Tongue (tissue), 1 donor: ENCODE measurements at regions not wholly inside any gene's neighbourhood (a gene's known extent, or its start where the extent isn't known, plus 50 kb on each side); places are given as distances from the start of the nearest gene placed in this dataset.
"Not testable (repeated sequence)": the region's sequence is repeated elsewhere in the genome, so short reads cannot be mapped to it uniquely, and the experiment has no call there.

ENCODE experiments used
- DNase-seq: peaks from one replicate; pipeline ENCODE4 v3.0.0-alpha.2; 2015

DNA sequence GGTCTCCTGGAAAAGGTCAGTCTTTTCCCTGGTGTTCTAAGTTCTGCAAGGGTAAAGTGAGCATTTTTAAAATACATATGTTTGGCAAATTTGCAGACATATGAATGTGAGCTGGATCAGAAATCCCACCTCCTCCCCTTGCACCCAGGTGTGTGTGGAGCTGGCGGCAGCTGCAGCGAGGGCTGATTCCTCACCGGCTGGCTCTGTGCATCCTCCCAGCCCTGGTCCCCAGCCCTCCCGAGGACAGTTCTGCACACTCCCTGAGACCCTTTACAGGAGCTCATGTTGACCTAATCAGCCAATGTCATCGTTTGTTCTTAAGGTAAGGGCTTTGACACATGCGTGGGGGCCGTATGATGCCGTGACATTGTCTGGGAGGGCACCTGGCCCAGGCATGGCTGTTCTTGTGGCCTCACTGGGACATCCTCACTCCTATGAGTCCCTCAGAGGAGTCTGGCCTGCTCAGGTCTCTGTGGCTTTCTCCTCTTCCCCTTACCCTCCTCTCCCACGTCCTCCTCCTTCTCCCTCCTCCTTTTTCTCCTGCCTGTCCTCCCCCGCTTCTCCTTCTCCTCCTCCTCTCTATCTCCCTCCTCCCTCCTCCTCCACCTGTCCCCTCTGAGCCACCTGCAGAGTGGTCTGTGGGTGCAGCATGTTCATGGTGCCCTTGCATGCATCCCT is 289.2 kb upstream of the SFSWAP start:
- no peak for DNase-seq

DNA sequence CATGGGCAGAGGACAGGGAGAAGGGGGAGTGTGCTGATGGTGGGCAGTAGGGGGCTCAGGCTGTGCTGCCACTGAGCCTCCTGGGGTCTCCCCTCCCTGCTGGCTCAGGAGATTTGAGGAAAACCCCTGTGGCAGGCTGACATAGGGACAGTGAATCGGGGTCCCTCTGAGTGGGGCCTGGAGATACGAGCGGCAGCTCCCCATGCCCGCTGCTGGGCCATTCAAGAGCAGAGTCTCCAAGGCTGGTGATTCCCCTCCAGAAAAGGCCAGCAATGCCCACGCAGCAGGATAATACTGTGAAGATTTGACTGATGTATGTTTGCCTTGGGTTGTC is 288.7 kb upstream of the SFSWAP start:
- DNase-seq: no peak

DNA sequence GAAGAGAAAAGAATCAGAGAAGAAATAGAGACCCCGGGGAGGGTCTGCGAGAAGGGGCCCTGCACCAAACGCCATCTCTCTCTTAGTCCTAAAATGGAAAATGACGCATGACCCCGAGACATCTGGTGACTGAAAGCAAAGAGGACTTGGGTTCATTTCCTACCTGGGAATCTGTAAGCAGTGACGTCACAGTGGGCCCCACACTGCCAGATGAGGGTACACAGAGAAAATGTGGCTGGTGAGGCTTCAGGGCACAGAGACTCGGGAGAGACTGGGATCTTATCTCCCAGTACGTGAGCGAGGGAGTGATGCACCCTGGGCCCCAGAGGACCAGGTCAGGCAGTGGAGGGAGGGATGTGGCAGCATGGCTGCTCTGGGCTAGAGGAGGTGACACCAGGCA is 288.1 kb upstream of the SFSWAP start:
- no peak for DNase-seq

DNA sequence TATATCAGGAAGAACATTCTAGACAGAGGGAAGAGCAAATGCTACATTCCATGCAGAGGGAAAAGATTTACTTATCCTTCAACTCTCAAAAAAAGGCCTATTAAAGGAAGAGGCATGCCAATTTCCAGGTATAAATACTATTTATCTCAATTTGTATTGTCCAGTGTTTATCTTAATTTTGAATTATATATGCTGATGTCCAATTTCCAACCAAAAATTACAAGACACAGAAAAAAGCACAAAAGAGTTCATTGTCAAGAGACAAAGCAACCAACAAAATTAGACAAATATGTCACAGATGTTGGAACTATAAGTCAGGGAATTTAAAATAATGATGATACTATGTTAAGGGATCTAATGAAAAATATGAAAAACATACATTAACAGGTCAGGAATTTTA is 286.6 kb upstream of the SFSWAP start:
- DNase-seq: no peak

DNA sequence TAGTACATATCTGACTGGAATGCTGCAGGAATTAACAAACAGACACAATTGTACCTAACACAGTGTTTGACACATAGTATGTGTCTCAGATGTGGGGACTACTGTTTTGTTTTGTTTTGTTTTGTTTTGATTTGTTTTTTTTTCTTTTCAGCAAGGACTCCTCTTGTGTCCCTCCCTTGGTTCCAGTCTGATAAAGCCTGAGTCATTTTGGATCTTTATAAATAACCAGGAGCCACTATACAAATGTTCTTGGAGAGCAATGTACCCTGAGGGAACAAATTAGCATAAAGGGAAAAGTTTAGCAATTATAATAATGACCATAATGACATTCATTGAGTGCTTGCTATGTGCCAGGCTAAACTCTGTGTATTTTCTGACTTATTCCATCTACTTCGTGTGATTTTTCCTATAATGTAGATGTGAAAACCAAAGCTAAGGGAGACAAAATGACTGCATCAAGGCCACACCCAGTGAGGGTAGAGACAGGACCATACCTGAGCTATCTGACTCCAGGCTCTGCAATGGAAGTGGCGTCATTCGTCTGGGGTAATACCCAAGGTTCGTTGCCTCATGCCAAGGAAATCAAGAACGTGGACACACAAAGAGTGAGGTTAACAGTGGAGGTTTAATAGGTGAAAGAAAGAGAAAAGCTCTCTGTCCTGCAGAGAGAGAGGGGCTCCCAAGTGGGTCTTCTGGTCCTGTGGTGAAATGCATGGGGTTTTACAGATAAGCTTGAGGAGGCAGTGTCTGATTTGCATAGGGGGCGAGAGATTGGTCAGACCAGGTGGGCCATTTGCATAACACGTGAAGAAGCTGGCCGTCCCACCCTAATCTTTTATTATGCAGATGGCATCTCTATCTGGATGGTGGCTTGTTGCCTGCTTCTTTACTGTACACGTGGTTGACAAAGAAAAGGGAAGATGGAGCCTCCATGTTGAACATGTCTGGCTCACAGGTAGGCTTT is 285.5 kb upstream of the SFSWAP start:
- no peak for DNase-seq

DNA sequence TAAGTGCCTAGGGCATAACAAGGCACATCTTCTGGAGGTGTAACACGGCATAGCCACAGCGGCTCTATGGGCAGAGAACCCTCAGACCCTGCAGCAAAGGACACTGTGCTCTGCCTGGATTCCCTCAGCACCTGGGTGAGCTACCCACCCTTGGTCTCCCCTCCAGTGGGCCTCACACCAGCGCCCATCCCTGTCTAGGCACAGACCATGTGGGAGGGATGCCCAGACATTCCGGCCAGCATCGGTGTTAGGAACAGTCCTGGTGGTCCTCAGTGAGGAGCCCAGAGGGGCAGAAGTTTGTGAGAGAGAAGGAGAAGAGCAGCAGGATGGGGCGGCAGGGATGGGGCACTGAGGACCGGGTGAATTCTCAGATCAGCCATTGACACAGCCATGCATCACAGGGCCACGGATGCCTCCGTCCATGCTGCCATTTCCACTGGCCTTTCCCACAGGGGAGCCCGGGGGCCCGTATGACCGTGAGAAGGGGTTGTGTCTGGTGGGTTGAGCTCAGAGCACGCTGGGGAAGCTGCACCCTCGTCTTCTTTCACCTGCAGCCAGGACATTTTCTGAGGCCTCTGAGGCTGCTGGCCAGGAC is 282.7 kb upstream of the SFSWAP start:
- DNase-seq: no peak

DNA sequence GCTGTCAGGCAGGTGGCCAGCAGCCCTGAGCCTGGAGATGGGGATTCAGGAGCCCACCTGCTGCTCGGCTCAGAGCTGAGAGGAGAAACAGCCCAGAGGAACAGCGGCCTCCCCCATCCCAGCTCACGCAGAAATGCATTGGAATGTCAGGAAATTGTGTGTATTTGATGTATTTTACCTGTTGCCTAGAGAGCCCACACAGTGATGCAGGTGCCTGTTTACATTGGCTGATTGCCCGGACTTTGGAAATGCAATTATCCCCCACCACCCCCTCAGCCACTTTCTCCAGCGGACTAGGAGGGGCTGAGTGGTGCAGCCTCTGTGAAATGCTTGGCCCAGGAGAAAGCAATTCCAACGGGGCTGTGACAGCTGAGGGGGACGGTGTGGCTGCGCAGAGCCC is 281.7 kb upstream of the SFSWAP start:
- not testable (repeated sequence) for DNase-seq

DNA sequence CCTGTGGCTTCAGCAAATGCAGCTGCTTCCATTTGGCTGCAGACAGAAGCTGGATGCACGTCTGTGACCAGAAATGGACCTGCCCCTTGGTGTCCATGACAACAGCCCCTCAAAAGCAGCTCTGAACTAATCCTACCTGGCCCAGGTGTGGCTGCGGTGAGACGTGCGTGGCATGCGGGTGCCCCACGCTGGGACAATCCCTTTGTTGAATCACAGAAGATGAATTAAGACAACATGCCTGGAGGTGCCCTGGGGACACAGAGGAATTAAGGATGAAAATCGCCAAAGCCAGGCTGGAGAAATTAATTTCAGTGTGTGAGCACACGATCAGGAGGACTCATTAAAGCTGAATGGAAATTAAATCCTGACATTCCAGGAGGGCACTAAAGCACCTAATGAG is 281.2 kb upstream of the SFSWAP start:
- peak; percentile 15 for DNase-seq

DNA sequence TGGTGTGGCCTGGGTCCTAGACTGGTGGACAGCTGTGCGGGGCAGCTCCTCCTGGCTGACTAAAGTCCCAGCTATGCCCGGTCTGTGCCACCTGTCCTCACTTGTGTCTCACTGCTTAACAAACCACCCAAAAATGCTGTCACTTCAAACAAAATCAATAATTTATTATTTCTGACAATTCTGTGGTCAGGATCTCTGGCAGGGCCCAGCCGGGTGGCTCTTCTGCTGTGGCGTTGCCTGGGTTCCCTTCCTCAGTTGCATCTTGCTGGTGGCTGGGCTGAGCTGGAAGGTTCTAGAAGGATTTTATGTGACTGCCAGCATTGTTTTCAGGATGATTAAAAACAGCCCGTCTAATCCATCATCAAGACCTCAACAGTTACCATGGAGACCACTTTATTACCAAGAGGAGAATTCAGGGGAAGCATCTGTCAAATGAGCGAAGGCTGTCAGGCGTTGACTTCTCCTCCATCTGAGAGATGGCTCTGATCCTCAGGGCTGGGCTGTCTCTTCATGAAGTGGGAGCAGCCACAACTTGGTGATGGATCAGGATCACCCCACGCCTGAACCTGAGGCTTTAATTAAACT is 280.6 kb upstream of the SFSWAP start:
- DNase-seq: no peak

DNA sequence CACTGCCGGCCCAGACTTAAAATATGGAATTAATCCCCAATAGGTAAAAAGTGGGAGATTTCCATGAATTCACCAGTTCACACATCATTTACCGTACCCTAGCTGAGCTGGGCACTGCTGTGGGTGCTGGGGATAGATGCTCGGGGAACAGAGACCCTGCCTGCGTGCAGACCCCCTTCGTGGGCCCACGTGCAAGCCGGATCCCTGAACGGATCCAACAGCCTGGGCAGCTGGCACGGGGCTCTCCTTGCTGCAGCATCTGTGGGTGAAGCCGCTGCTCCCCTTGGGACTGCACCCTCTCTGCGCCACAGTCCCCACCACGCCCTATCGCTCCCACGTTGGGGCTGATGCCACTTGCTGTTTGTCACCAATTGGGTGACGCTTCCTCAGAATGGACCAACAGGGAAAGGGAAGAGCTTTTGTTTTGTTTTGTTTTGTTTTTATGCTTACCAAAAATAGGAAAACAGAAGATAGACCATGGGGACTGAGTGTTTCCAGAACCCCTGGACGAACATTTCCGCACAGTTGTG is 279.7 kb upstream of the SFSWAP start:
- DNase-seq: not testable (repeated sequence)

DNA sequence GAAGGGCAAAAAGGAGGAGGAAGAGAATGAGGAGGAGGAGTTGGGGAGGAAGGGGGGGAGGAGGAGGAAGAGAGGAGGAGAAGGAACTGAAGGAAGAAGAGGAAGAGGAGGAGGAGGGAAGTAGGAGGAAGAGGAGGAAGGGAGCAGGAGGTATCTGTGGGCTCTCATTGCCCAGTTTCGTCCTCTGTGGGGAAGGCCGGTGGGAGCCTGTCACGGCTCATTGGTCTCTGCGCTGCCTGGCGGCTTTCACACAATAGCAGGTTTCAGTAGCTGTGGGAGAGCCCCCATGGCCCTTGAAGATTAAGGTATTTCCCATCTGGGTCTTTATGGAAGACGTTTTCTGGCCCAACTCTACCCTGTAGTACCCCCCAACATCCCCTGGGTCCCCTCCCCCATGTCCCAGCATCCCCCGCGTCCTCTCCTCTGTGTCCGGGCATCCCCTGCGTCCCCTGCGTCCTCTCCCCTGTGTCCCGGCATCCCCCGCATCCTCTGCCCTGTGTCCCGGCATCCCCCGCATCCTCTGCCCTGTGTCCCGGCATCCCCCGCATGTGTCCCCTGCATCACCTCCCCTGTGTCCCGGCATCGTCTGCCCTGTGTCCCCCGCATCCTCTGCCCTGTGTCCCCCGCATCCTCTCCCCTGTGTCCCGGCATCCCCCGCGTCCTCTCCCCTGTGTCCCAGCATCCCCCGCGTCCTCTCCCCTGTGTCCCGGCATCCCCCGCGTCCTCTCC is 278.2 kb upstream of the SFSWAP start:
- no peak for DNase-seq

DNA sequence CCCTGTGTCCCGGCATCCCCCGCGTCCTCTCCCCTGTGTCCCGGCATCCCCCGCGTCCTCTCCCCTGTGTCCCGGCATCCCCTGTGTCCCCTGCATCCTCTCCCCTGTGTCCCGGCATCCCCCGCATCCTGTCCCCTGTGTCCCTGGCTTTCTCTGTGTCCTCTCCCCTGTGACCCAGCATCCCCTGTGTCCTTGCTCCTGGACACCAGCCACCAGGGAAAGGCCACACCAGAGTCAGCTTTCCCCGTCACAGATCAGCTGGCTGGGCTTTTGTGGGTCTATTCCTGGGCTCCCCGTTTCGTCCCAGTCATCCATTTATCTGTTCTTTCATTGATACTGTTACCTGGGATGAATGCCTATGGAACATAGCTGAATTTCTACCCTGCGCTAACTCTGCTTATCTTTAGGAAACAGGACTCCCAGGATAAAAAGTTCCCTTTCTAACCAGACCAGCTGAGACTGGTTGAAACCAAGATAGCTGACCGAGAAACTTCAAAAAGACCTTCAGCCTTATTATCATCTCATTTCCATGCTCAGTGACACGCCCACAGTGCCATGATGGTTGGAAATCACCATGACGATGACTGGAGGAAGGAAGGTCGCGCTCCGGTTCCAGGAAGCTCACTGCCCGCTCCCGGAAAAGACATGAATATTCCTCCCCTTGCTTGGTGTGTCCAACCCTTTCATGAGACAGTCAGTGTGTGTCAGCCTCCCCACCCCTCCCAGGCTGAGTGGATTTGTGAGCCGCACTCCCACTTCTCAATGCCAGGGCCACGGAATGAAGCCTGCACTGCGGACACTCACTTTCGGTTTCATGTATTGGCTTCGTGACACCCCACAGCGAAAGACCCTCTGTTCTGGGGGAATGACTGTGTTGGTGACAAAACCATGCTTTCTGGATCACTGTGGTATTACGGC is 276.4 kb upstream of the SFSWAP start:
- no peak for DNase-seq

DNA sequence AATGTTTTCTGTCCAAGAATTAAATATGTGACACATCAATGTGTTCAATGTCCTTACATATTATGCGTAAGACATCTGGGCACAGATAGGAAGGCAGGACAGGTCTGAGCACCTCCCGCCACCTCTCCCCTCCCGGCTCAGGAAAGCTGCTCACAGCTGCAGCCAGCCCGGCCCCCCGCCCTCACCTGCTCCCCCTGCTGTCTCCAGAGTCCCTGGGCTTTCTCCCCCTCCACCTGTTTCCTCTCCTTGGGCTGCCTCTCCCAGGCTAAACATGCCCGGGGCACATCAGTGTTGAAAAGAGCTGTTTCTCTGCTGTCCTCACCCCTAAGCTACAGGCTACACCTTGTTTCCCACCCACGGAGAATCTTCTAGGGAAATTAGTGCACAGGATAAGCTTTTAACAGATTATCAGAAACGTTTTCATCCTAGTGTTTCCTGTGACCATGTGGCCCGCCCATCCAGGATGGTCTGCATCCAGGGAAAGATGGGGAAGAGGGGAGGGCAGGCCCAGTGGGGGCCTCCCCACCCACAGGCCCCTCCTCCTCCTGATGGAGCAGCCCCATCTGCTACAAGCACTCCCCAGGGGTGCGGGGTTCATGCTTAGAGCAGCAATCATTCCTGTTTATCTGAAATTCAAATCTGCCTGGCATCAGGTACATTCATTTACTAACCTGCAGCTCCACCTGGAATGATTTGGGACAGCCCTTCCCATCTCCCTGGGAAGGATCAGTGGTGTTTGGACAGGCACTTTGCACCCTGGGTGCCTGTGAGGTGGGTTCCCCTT is 273.8 kb upstream of the SFSWAP start:
- peak; percentile 37 for DNase-seq

DNA sequence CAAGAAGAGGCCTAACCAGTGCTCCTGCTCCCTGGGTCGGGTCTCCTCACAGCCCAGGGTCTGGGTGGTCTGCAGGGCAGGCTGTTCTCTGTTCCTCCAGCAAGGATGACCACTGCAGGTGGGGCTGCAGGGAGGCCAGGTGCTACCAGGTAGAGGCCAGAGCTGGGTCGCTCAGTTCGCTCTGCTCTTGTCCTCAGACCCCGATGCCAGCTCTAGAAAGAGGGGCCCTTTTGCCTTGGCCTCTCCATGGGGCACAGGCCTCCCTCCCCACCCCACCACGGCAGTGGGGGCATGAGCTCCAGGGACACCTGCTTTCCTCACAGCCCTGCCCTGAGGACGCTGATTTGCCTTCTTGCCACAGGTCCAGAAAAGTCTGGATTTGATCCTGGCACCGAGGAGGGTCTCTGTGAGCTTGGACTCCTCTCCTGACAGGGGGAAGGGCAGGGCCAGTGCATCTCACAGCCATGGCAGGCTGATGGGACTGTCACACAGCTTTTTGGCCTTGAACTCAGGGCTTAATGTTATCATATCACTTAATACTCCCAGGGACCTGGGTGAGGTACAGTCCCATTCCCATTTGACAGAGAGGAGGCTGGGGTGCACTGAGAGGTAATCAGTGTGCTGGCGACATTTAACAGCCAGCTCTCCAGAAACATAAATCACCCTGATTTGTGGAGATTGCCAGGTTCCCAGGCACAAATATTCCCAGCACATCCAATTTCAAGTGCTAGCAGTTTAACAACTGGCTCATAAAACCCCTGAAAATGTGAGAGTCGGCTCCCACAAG is 273.0 kb upstream of the SFSWAP start:
- no peak for DNase-seq

DNA sequence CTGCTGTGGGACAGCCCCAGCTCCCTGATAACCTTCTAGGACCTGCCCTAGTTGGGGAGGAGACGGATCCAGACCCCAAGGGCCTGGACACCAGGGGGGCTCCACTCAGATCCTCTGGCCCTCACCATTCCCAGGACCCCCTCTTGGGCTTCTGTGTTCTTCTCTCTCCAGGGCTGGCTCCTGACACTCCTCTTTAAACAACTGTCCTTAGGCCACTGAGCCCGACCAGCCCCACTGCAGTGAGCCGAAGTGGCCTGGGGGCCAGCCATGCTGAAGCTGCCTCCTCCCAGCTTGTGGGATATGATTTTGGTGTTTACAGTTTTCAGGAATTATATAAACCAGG is 272.4 kb upstream of the SFSWAP start:
- DNase-seq: not testable (repeated sequence)

DNA sequence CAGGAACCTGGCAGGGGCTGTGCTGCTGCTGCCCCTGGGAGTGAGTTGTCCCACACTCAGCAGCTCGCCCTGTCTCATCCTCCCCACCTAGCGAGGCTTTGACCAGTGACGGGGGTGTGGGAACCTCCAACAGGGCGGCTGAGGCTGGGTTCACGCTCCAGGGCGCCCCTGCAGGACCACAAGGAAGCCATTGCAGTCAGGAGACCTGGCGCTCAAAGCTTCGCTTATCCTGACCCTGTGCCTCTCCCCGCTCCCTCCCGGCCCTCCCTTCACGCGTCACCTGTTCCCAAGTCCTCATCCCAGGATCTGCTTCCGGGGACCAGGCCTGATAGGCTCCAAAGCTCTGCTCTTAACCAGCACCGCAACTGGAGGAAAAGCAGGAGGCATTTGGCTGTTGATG is 272.0 kb upstream of the SFSWAP start:
- no peak for DNase-seq

DNA sequence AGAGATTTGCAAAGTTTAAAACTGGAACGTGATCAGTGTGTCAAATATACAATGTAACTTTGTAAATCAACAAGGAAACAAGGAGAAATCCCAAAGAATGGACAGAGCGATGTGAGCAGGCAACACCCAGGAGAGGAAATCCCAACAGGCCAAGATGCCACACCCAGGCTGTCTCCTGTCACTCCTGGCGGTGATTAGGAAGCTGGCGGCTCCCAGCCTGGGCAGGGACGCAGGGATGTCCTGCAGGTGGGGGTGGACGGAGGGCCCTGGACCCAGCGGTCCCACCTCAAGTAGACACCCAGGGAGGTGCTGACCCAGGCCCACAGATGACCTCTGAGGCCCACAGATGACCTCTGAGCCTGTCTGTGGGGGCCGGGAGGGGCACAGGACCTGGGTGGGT is 271.1 kb upstream of the SFSWAP start:
- not testable (repeated sequence) for DNase-seq

DNA sequence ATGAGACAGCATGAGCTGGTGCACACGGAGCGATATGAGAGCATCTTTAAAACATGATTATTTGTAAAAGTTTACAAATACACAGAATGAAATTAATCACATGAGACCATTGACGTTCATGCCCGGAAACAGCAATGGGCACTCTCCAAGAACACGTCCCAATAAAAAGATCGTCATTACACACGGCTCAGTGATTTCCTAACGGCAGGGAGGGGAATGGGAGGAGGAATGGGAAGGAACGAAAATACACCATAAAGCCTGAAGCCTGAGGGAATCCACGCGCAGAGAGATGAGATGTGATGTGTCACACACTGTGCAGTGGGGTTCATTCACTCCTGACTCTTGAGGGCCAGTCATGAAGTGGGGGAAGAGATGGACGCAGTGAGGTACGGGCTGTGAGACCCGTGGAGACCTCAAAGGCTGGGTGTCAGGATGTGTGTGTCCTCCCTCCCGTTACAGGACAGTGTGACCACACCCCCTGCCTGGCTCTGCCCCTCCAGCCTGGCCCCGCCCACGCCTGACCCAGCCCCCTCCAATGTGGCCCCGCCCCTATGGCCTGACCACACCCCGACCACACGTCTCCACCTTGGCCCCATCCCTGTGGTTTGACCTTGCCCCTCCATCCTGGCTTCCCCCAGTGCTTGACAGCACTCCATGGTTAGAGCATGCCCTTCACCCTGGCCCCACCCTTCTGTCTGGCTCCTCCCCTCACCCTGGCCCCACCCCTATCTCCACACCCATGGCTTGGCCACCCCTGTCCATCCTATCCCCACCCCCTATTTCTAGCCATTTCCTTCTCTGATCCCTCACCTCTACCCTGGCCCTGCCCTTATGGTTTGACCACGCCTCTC is 270.5 kb upstream of the SFSWAP start:
- DNase-seq: not testable (repeated sequence)

DNA sequence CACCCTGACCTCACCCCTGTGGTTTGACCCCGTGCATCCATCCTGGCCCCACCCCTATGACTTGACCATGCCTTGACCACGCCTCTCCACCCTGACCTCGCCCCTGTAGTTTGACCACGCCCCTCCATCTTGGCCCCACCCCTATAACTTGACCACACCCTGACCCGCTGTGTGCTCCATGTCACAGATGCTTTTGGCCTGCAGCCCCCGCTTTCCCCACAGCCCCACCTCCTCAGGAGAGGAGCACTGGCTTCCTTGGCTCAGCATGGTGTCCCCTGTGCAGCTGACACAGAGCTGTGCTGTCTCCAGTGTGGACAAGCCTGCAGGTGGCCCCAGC is 269.9 kb upstream of the SFSWAP start:
- DNase-seq: no peak
